Iris pigment epithelial cell (primary cell): ENCODE measurements at regions not wholly inside any gene's neighbourhood (a gene's known extent, or its start where the extent isn't known, plus 50 kb on each side); places are given as distances from the start of the nearest gene placed in this dataset.

Source experiments
- DNase-seq: peaks from one replicate; pipeline ENCODE4 v3.0.0-alpha.2; 2011; ENCODE audit warnings: low read depth

GRCh38 chr2:55973673-55974072 is 50.1 kb upstream of the EFEMP1 start:
- no peak for DNase-seq

- DNase-seq, result no peak
Observed at GRCh38 chr2:55976681-55977080, 53.1 kb upstream of the EFEMP1 start.

- peak; percentile 54 for DNase-seq
Observed at GRCh38 chr2:55985406-55985805, 61.8 kb upstream of the EFEMP1 start.

- no peak for DNase-seq
Observed at GRCh38 chr2:55986001-55986400, 62.4 kb upstream of the EFEMP1 start.

- DNase-seq, result peak; percentile 49
Observed at GRCh38 chr2:55986700-55987440, 63.3 kb upstream of the EFEMP1 start.

GRCh38 chr2:55989405-55989804 is 65.8 kb upstream of the EFEMP1 start:
- DNase-seq, result no peak

- peak; percentile 100 for DNase-seq
Observed at GRCh38 chr2:55992455-55992854, 68.9 kb upstream of the EFEMP1 start.

GRCh38 chr2:55993685-55994084 is 70.1 kb upstream of the EFEMP1 start:
- DNase-seq, result no peak

GRCh38 chr2:55995211-55995610 is 71.6 kb upstream of the EFEMP1 start:
- DNase-seq, result no peak

- no peak for DNase-seq
Observed at GRCh38 chr2:55995902-55996301, 72.3 kb upstream of the EFEMP1 start.

GRCh38 chr2:55999231-55999630 is 75.6 kb upstream of the EFEMP1 start:
- DNase-seq, result no peak

GRCh38 chr2:55999790-56000189 is 76.2 kb upstream of the EFEMP1 start:
- no peak for DNase-seq

- no peak for DNase-seq
Observed at GRCh38 chr2:56001947-56002346, 78.4 kb upstream of the EFEMP1 start.

GRCh38 chr2:56008661-56009431 is 85.3 kb upstream of the EFEMP1 start:
- DNase-seq, result peak; percentile 87

- peak; percentile 72 for DNase-seq
Observed at GRCh38 chr2:56009758-56010458, 86.3 kb upstream of the EFEMP1 start.

- no peak for DNase-seq
Observed at GRCh38 chr2:56011624-56012023, 88.0 kb upstream of the EFEMP1 start.

- no peak for DNase-seq
Observed at GRCh38 chr2:56012221-56012765, 88.7 kb upstream of the EFEMP1 start.

GRCh38 chr2:56013475-56013874 is 89.9 kb upstream of the EFEMP1 start:
- DNase-seq, result no peak

- DNase-seq, result no peak
Observed at GRCh38 chr2:56014046-56014730, 90.6 kb upstream of the EFEMP1 start.

- no peak for DNase-seq
Observed at GRCh38 chr2:56015711-56016115, 92.1 kb upstream of the EFEMP1 start.

- DNase-seq, result no peak
Observed at GRCh38 chr2:56017784-56018183, 94.2 kb upstream of the EFEMP1 start.

GRCh38 chr2:56018267-56018666 is 94.7 kb upstream of the EFEMP1 start:
- no peak for DNase-seq
